ENCODE measurements at regions not wholly inside any gene's neighbourhood (a gene's known extent, or its start where the extent isn't known, plus 50 kb on each side); places are given as distances from the start of the nearest gene placed in this dataset.

- DNase-seq (ENCODE audit: low read depth): no peak
Measured at GRCh38 chr7:42289473-42289872, 52.5 kb upstream of the GLI3 start.

All from non-pigmented ciliary epithelial cell (primary cell).